ENCODE measurements at regions not wholly inside any gene's neighbourhood (a gene's known extent, or its start where the extent isn't known, plus 50 kb on each side); places are given as distances from the start of the nearest gene placed in this dataset.

DNA sequence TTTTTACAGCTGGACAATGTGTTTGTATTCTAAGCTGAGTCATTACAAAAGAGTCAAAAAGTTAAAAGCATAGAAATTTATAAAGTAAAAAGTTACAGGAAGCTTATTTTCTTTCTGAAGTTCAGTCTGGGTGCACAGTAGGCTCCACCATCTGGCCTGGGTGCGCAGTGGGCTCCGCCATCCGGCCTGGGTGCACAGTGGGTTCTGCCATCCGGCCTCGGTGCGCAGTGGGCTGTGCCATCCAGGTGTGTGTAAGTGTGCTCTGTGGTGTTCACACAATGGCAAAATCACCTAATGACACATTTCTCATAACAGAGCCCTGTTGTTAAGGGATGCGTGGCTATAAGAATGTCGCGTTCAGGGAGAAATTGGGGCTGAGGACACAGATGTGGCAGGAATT lies 195.5 kb downstream of the ANKRD30B start:
- TF ChIP-seq, protein P1, sequence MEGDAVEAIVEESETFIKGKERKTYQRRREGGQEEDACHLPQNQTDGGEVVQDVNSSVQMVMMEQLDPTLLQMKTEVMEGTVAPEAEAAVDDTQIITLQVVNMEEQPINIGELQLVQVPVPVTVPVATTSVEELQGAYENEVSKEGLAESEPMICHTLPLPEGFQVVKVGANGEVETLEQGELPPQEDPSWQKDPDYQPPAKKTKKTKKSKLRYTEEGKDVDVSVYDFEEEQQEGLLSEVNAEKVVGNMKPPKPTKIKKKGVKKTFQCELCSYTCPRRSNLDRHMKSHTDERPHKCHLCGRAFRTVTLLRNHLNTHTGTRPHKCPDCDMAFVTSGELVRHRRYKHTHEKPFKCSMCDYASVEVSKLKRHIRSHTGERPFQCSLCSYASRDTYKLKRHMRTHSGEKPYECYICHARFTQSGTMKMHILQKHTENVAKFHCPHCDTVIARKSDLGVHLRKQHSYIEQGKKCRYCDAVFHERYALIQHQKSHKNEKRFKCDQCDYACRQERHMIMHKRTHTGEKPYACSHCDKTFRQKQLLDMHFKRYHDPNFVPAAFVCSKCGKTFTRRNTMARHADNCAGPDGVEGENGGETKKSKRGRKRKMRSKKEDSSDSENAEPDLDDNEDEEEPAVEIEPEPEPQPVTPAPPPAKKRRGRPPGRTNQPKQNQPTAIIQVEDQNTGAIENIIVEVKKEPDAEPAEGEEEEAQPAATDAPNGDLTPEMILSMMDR (conservative IDR thresholded peaks at IDR 0.05; ENCODE audit: low read length) = no peak
- no peak for TF ChIP-seq EZH2phosphoT487 (IDR thresholded peaks at IDR 0.05; ENCODE audit: borderline replicate concordance)

All from Loucy (cell line).